ENCODE measurements at regions not wholly inside any gene's neighbourhood (a gene's known extent, or its start where the extent isn't known, plus 50 kb on each side); places are given as distances from the start of the nearest gene placed in this dataset.

DNA sequence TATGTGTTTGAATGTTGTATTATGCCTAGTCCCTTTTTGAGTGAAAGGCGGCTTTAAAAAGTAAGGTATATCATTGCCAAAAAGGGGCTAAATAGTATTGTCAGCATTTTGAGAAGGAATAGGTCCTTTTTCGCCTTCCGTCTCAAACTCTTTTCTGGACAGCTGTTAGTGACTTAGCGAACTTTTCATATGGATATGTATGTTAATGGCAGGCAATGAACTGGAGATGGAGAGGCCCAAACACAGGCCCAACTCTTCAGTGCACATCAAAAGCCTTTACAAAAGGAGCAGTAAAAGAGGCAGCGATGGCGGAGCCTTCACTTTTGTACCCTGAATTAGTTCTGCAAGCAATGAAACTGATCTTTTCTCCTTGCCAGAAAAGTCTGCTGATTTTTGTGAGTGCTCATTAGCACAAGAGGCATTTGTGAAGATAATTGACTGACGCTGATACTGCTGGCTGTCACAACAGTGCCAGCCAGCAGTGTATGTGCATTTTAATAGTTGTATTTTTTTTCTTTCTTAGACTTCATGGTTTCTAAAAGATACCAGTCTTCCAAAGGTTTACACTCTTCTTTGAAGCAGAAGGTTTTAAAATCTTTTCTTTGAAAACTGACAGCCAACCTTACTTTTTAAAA lies 243.7 kb upstream of the SP8 start:
- DNase-seq, result no peak

GRCh38 chr7:21041252-21041651 lies 254.6 kb upstream of the SP8 start:
- no peak for DNase-seq

DNA sequence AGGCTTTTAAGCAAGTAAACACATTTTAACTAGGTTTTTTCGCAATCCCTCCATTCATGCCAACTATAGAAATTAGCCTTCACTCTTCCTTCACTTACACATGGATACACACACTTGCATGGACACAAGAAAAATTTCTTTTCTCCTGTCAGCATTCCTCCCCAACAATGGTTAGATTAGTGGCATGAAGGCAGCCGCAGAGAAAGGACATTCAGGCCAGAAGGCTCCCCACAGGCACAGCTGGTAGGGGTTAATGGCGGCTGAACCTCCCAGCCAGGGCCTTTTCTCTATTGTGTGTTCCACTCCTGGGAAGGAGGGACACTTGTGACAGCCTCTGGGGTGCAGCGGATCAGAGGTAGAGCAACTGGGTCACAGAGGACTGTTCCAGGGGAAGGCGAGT lies 255.0 kb upstream of the SP8 start:
- no peak for DNase-seq

GRCh38 chr7:21044384-21044783 lies 257.7 kb upstream of the SP8 start:
- DNase-seq, result no peak

- DNase-seq, result no peak
Measured at GRCh38 chr7:21044913-21045568, 258.4 kb upstream of the SP8 start.

DNA sequence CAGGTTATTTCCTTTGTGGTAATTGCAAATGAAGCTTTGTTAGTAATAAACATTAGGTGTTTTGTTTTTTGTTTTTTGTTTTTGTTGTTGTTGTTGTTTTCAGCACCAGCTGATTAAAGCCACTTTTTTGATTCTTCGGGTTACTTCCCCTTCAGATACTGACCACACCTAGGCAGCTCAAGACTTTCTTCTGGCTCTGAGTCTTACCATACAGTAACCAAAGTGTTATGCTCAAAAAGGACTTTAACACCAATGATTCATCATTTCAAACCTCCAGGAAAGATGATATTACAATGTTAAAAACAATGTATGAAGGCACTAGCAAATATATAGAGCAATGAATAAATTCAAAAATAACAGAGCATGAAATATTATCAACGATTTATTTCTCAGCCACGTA lies 265.2 kb upstream of the SP8 start:
- DNase-seq, result no peak

- DNase-seq, result no peak
Measured at GRCh38 chr7:21054427-21055112, 267.9 kb upstream of the SP8 start.

- no peak for DNase-seq
Measured at GRCh38 chr7:21059069-21059468, 272.4 kb upstream of the SP8 start.

DNA sequence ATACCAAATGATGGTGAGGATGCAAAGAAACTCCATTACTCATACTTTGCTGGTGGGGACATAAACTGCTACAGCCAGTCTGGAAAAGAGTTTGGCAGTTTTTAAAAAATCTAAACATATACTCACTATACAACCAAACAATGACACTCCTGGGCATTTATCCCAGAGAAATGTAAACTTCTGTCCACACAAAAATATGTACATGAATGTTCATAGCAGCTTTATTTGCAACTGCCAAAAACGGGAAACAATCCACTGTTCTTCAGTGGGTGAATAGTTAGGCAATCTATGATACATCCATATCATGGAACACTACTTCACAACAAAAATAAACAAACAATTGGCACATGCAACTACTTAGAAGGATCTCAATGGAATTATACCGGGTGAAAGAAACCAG lies 276.4 kb upstream of the SP8 start:
- no peak for DNase-seq

- DNase-seq, result no peak
Measured at GRCh38 chr7:21064698-21065648, 278.3 kb upstream of the SP8 start.

DNA sequence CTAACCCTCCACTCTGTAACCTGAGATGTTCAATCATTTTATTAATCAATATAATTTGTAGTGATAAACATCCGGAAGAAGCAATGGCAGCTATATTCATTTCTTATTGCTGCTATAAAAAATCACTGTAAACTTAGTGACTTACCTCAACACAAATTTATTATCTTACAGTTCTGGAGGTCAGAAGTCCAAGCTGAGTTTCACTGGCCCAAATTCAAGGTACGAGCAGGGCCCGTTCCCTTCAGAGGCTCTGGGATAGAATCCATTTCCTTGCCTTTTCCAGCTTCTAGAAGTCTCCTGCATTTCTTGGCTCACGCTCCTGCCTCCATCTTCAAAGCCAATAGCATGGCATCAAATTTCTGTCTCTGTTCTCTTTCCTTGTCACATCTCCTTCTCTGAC lies 279.5 kb upstream of the SP8 start:
- no peak for DNase-seq

GRCh38 chr7:21067216-21067615 lies 280.5 kb upstream of the SP8 start:
- no peak for DNase-seq

GRCh38 chr7:21070571-21071090 lies 283.9 kb upstream of the SP8 start:
- DNase-seq, result no peak

DNA sequence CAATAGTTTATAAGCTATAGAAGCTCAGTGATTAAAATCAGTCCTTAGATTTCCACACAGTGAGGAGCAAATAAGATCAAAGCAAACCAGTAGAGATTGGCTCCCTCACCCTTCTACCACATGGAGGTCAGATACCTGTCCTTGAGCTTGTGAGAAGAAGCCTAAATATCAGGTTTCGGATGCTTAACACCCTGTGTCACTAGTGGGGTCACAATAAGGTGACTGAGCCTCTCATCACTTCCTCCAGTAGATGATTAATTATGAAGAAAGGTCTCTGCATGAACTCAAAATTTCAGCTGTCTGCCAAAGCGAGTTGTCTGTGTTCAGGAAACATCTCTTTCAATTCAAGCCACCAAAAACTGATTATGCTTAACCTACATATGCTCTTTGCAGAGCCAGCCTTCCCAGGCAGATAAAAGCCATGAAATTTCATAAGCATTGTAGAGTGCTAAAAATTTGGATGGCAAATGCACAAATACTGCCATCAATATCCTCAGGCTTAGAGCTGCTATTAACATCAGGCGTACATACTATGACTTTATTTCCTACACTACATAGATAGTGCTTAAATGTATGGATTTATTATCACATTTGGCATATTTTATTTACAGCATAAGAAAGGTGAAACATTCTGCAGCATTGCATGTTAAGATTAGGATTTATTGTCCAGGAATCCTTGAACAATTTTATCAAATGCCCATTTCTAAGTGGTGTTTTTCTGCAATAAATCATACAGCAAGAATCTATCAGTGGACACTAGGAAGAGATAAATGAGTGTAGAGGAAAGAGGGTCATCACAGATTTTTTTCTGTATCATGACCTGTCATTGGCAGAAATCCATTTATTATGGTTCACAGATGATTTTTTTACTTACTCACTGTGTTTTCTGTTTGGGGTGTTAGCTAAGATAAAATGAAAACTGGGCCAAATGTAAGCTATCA lies 285.1 kb upstream of the SP8 start:
- no peak for DNase-seq

GRCh38 chr7:21076054-21076453 lies 289.4 kb upstream of the SP8 start:
- no peak for DNase-seq

- no peak for DNase-seq
Measured at GRCh38 chr7:21076574-21076973, 289.9 kb upstream of the SP8 start.

DNA sequence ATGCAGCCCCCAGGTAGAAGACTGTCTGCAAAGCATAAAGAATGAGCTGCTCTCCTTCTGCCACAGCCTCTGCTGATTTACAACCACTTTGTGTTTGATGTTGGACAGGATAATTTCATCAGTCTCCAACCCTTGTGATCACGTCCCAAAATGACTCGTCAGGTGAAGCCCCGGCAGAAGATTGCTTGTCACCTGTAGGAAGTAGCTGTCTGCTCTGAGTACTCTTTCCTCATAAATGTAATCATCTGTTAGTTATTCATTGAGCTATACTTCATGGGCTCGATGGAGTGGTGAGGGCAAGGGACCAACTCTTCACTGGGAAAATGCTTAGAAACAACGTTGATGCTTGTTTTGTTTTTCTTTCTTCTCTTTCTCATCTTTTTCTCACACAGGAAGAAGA lies 290.9 kb upstream of the SP8 start:
- DNase-seq, result no peak

DNA sequence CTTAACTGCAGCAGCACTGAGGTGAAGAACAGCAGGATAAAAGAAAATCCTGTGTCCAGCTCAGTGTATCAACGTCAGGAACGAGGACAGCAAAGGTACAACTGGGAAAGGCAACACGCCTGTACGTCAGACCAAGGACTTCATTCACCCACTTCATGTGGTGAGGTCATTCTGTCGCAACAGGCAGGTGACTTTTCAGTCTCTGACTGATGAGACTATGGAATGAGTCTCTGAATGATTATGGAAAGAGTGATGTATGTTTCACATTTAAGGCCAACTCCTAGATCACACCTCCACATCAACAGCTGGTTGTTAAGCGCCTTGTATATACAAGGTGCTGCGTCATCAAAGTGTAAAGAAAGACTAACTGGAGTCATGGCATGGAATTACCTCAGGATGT lies 297.6 kb upstream of the SP8 start:
- DNase-seq, result no peak

- DNase-seq, result no peak
Measured at GRCh38 chr7:21086688-21087087, 300.0 kb upstream of the SP8 start.

DNA sequence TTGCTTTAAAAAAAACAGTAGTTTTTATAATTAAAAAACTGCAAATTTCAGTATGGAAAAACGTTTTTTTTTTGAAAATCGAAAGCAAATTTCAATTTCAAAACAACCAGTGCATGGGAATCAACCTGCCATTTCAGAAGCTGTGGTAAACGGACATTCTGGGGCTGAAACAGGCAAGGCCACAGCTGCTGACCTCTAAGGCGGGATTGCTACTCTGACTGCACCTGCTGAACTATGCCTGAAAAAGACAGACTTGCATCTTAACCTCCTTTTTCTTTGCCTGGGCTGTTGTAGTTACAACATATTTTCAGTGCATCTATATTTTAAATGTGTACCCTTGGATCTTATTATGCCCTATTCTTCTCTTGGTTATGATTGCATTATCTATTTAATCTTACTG lies 303.0 kb upstream of the SP8 start:
- DNase-seq, result no peak

DNA sequence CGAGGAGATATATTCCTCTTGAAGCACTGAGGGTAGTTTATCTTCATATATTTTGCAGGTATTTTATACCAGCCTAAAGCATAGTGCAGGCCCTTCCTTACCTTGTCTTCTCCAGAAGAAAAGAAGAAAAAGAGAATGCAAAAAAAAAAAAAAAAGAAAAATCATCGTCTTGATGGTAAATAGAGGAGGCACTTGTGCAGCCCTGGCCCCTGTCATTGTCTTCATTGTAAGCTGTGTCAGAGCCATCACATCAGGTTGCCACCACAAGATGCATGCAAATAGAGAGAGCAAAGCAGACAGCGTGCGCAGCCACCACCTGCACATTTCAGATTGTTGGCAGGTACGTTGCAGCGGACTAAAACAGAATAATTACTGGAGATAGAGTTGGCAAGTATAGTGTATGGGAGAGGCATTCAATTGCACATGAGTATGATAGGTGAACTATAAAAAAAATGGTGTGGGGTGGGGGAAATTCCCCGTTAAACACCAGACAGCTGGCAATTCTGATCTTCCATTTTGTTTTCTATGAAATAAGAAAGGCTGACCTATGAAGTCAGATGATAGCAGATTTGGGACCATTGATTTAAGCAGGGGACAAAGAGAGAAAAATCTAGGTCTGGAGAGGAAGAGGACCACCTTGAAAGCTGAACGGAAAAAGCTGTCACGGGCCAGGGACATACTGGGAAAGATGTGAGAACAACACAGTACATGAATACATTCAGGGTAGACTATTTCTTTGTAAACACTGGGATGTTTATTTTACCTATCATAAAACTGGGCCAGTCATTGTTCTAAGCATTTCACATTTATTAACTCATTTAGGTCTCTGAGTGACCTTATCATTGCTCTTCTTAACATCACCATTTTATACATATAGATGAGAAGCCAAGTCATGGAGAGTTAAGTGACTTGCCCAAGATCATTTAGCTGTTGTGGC lies 306.3 kb upstream of the SP8 start:
- no peak for DNase-seq

All from activated CD8-positive, alpha-beta memory T cell treated with anti-CD3 and anti-CD28 coated beads, Interleukin-2, amount 50 U/mL, for 48 hours (primary cell).